GM21786 (cell line): ENCODE measurements at regions not wholly inside any gene's neighbourhood (a gene's known extent, or its start where the extent isn't known, plus 50 kb on each side); places are given as distances from the start of the nearest gene placed in this dataset.
"Not testable (repeated sequence)": the region's sequence is repeated elsewhere in the genome, so short reads cannot be mapped to it uniquely, and the experiment has no call there.

Experiments
- ATAC-seq: cut with Tn5 transposase; IDR thresholded peaks from one replicate; pipeline ENCODE4 v1.9.1; 2021; ENCODE audit not compliant: unreplicated experiment

- ATAC-seq = no peak
These were observed 1326.3 kb upstream of the GJE1 start for GRCh38 chr6:140806431-140806830.

- ATAC-seq = no peak
These were observed 1338.2 kb upstream of the GJE1 start for GRCh38 chr6:140794544-140794943.

DNA sequence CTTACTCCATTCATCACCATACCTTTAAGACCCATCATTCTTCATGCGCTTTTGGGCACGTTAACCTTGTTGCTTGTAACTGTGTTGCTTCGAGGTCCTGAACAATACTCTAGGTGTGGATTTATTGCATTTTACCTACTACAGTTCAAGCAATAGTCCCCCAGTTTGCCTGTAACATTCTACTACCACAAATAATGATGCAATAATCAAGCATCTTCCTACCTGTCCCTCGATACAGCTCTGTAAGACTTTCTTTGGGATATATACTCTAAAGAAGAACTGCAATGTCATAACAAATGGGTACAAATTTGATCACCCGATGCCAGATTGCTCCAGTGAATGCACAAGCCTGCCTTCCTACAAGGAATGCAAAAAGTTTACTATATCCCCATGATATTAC, 1342.6 kb upstream of the GJE1 start:
- ATAC-seq = no peak

DNA sequence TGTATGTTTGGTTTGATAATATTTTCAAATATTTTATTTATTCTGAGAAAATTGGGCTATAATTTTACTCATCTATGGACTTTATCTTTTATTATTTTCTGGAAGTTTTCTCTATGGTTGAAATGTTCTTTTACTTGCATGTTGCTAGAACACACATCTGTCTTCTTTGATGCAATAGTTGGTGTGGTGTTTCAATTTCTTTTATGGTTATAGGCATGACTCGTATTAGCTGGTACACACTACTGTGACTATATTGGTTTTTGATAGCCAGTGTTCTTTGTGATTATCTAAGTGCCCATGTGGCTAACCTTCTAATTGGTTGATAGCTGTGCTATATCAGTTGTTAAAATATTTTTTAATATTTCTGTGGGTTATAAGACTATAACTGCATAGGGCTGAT, 1343.3 kb upstream of the GJE1 start:
- ATAC-seq = no peak

GRCh38 chr6:140785926-140786325, 1346.8 kb upstream of the GJE1 start:
- ATAC-seq = no peak

- no peak for ATAC-seq
These were observed 1348.2 kb upstream of the GJE1 start for GRCh38 chr6:140784573-140784972.

DNA sequence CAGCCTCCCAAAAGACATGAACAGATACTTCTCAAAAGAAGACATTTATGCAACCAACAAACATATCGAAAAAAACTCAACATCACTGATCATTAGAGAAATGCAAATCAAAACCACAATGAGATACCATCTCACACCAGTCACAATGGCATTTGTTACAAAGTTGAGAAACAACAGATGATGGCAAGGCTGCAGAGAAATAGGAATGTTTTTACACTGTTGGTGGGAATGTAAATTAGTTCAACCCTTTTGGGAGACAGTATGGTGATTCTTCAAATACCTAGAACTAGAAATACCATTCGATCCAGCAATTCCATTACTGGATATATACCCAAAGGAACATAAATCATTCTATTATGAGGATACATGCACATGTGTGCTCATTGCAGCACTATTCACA, 1349.2 kb upstream of the GJE1 start:
- ATAC-seq = not testable (repeated sequence)

DNA sequence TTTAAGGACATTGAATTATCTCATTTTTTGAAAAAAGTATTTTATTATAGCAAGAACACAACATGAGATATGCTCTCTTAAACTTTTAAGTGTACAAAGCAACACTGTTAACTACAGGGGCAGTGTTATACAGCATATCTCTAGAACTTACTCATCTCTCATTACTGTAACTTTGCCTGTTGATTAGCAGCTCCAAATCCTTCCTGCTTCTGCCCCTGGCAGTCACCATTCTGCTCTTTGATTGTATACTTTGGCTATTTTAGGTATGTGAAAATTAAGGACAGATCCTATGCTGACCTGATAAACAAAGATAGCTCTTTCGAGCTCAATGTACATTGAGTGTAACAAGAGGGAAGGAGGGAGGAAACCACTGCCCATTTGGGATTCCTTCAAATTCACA, 1349.8 kb upstream of the GJE1 start:
- ATAC-seq = no peak

DNA sequence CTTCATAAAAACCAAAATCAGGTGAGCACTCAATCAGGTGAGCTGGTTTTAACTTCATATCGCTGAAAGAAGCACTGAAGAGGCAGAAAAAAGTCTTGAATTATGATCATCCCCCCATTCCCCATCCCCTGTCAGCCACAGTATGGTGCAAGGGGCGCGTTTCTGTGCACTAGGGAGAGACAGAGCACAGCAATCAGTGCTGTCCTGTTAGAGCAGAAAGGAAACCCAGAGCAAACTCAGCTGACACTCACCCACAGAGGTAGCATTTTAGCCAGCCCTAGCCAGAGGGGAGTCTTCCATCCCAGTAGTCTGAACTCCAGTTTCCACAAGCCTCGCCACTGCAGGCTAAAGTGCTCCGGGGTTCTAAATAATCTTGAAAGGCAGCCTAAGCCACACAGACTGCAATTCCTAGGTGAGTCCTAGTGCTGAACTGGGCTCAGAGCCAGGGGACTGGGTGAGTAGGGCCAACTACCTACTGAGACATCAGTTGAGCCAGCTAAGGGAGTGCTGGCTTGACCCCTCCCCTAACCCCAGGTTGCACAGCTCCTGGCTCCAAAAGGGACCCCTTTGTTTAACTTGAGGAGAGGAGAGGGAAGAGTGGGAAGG, 1352.6 kb upstream of the GJE1 start:
- no peak for ATAC-seq

GRCh38 chr6:140779341-140779740, 1353.4 kb upstream of the GJE1 start:
- no peak for ATAC-seq

DNA sequence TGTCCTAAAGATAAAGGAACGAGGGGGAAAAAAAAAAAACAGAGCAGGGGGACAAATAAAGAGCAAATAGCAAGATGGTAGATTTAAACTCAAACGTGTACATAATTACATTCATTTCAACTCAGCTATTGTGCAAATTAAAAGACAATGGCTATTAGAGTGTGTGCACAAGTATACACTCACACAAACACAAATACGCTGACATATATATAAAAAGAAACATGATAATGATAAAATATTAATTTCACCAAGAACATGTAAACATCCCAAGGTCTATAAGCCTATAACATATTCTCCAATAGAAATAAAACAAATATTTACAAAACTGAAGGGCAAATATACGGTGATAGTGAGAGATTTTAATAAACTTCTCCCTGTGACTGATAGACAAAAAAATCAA, 1354.9 kb upstream of the GJE1 start:
- ATAC-seq = no peak

- no peak for ATAC-seq
These were observed 1357.7 kb upstream of the GJE1 start for GRCh38 chr6:140775061-140775460.

GRCh38 chr6:140774080-140774505, 1358.6 kb upstream of the GJE1 start:
- ATAC-seq = peak; percentile 98

GRCh38 chr6:140773276-140773675, 1359.4 kb upstream of the GJE1 start:
- ATAC-seq = no peak

DNA sequence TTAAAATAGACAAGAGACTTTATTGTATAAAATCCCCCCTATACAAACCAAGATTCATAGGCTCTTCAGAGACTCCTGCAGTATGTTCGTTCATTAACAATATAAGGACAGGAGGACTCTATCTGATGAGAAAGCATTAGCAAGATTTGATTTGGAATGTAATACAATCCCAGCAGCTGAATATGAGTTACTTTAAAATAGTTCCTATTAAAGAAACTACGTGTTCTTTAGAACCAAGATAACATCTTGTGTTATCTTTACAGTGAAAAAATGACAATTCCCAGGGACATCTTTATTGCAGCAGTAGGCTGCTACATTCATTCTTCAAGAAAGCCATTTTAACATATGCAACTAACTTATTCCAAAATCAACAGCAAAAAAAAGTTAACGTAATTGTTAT, 1360.1 kb upstream of the GJE1 start:
- no peak for ATAC-seq

- no peak for ATAC-seq
These were observed 1364.6 kb upstream of the GJE1 start for GRCh38 chr6:140768133-140768532.

- no peak for ATAC-seq
These were observed 1365.7 kb upstream of the GJE1 start for GRCh38 chr6:140766999-140767398.

GRCh38 chr6:140758169-140758877, 1374.4 kb upstream of the GJE1 start:
- ATAC-seq = no peak

- no peak for ATAC-seq
These were observed 1377.8 kb upstream of the CITED2 start for GRCh38 chr6:140752234-140752633.

DNA sequence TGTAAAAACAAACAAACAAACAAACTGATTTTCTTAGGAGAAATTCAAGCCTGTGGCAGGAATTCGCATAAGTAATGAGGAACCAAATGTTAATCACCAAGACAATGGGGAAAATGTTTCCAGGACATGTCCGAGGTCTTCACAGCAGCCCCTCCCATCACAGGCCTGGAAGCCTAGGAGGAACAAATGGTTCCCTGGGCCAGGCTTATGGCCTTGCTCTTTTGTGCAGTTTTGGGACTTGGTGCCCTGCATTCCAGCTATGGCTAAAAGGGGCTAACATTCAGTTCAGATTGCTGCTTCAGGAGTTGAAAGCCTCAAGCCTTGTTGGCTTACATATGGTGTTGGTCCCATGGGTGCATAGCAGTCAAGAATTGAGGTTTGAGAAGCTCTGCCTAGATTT, 1372.7 kb upstream of the CITED2 start:
- ATAC-seq = no peak

- ATAC-seq = peak; percentile 79
These were observed 1370.3 kb upstream of the CITED2 start for GRCh38 chr6:140744659-140745320.

DNA sequence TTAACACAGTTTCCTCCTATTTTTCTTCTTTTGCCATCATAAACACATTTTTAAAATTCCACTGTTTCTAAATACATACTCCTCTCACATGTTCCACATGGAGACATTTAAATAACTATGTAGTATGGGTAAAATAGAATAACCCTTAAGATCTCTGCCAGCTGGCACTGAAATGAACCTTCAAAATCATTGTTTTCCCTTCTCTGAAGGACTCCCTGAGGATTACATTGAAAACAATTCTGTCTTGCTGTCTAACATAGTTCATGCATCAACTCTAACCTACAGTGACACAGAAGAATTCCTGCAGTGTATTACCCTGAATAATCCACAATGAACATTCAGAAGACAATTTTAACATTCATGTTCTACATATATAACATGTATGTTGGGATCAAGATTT, 1361.8 kb upstream of the CITED2 start:
- ATAC-seq = no peak
